NCI-H1436 treated with DMSO at 0.1 percent for 48 hours (cell line): ENCODE measurements at regions not wholly inside any gene's neighbourhood (a gene's known extent, or its start where the extent isn't known, plus 50 kb on each side); places are given as distances from the start of the nearest gene placed in this dataset.

Source experiments
- DNase-seq: peaks from one replicate; lab custom pipeline; 2025; lab: John Stamatoyannopoulos, UW

GRCh38 chr2:116319935-116320334 is 1494.6 kb upstream of the DDX18 start:
- no peak for DNase-seq

GRCh38 chr2:116329280-116329679 is 1485.2 kb upstream of the DDX18 start:
- no peak for DNase-seq

GRCh38 chr2:116340690-116341089 is 1473.8 kb upstream of the DDX18 start:
- no peak for DNase-seq

- DNase-seq: no peak
These were observed 1448.3 kb upstream of the DDX18 start for GRCh38 chr2:116366212-116366611.

GRCh38 chr2:116378786-116379185 is 1435.7 kb upstream of the DDX18 start:
- no peak for DNase-seq

DNA sequence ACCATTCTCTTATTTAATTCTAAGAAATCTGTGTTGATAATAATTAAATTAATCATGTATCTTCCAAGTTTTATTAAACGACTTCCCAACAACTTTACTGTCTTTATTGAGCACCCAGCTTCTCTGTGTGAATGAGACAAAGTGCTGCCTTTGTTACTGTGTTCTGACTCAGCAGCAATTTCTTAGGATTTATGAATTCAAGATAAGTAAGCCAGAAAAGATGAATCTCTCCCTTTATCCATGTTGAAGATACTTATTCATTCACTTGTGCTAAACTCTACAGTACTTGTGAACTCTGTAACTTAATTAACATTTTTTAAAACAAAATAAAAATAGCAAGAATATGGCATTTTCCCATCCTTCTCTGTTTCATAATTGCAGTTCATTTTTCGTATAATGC is 1403.3 kb upstream of the DDX18 start:
- DNase-seq: no peak

- no peak for DNase-seq
These were observed 1400.8 kb upstream of the DDX18 start for GRCh38 chr2:116413659-116414058.

DNA sequence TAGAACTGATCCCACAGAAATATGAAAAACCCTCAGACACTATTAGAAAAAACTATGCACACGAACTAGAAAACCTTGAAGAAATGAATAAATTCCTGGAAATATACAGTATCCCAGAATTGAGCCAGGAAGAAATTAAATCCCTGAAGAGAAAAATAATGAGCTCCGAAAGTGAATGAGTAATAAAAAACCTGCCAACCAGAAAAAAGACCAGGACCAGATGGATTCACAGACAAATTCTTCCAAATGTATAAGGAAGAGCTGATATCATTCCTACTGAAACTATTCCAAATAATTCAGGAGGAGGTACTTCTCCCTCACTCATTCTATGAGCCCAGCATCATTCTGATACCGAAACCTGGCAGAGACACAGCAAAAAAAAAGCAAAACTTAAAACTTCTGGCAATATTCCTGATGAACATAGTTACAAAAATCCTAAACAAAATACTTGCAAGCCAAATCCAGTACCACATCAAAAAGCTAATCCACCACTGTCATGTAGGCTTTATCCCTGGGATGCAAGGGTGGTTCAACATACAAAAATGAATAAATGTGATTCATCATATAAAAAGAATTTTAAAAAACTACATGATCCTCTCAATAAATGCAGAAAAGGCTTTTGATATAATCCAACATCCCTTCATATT is 1397.6 kb upstream of the DDX18 start:
- no peak for DNase-seq

GRCh38 chr2:116435648-116436047 is 1378.8 kb upstream of the DDX18 start:
- DNase-seq: no peak

- DNase-seq: no peak
These were observed 1374.3 kb upstream of the DDX18 start for GRCh38 chr2:116440104-116440653.

DNA sequence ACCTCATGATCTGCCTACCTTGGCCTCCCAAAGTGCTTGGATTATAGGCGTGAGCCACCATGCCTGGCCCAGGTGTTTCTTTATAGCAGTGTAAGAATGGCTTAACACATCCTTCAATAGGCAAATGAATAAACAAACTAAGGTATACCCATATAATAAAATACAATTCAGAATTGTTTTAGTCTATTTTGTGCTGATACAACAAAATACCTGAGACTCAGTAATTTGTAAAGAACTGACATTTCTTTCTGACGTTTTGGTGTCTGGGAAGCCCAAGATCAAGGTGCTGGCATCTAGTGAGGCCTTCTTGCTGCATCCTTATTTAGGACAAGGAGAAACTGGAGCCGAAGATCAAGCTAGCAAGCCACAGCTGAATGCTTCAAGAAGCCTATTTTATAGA is 1372.1 kb upstream of the DDX18 start:
- no peak for DNase-seq

GRCh38 chr2:116444256-116444872 is 1370.1 kb upstream of the DDX18 start:
- DNase-seq: no peak

- DNase-seq: no peak
These were observed 1363.5 kb upstream of the DDX18 start for GRCh38 chr2:116450990-116451389.

GRCh38 chr2:116452651-116453050 is 1361.8 kb upstream of the DDX18 start:
- DNase-seq: no peak

- no peak for DNase-seq
These were observed 1358.1 kb upstream of the DDX18 start for GRCh38 chr2:116456429-116456828.

DNA sequence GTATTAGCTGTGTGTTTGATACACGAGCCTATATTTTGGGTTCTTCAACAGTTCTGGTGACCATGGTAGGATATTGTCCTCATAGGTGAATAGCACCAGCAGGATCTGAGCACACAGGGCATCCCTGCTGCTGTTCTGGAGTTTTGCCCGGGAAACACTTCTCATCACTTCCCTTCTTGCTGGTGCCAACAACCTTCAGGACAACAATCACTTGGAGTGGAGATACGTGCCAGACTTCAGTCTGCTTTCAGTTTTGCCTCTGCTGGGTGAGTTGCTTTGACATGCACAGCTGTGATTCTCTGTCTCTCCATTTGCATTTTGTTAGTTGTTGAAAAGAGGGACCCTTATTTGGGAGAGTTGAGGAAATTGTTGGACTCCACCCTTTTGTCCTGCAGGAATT is 1347.2 kb upstream of the DDX18 start:
- no peak for DNase-seq

DNA sequence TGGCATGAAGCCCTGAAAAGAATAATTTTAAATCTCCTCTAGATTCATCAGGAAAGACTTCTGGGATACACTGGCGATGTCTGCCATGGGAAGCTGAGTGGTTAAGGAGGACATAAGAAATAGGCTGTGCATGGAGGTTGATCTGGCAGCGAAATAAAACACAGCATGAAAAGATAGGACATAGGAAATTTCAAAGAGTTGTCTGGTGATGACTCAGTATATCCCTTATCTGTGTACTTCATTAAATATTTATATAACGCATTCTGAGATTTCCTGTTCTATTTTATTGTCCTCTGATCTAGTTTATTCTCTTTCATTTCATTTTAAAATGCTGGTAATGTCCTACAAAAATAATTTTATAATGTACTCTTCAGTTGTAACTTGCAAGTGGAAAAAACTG is 1337.3 kb upstream of the DDX18 start:
- DNase-seq: no peak

DNA sequence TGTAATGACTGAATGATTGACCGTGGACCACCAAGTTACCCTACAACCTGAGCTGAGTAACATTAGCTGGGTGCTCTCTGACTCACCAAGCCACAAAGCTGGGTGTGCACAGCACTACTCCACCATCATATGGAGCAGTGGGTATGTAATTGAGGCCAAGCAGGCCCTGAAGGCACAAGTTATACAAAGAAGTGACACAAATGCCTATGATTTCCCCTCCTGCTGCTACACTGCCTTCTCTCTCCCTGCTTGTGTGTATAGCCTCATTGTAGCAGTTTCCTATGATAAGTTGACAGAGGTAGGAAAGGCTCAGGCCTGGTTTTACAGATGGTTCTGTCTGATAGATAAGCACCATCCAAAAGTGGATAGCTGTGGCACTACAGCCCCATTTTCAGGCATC is 1327.2 kb upstream of the DDX18 start:
- DNase-seq: no peak

GRCh38 chr2:116489292-116489691 is 1325.2 kb upstream of the DDX18 start:
- no peak for DNase-seq

GRCh38 chr2:116489944-116490343 is 1324.5 kb upstream of the DDX18 start:
- DNase-seq: no peak

DNA sequence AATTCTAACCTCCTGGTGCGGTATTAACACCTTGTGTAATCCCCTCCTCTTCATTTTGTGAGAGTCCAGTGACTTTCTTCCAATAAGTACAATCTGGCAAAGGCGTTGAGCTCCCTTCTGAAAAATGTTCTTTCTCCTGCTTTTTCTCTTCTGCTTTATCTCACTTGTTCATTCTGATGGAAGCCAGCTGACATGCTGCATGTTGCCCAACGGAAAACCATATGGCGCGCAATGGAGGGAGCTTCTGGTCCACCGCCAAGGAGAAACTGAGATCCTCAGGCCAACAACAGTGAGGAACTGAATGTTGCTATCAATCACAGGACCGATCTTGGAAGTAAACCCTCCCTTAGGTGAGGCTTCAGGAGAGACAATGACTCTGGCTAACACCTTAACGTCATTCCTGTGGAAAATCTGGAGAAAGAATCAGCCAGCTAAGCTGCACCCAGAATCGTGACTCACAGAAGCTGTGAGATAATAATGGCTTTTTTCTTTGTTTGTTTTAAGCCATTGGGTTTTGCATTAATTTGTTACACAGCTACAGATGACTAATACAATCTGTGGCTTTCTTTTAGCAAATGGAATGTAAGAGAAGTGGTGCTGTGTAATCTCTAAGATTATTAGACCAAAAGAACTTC is 1323.9 kb upstream of the DDX18 start:
- DNase-seq: no peak

- no peak for DNase-seq
These were observed 1323.2 kb upstream of the DDX18 start for GRCh38 chr2:116491292-116491691.

- no peak for DNase-seq
These were observed 1315.1 kb upstream of the DDX18 start for GRCh38 chr2:116499389-116499788.
